ENCODE measurements at regions not wholly inside any gene's neighbourhood (a gene's known extent, or its start where the extent isn't known, plus 50 kb on each side); places are given as distances from the start of the nearest gene placed in this dataset.

GRCh38 chr13:99827011-99827772, 144.4 kb downstream of the ZIC5 start:
- Histone ChIP-seq H3K23ac (ENCODE audit: insufficient read length, low read depth, low read length) (no peak overlapping the region), H2BK12ac (ENCODE audit: insufficient read length, low read depth, low read length) (no peak overlapping the region), H3K56ac (ENCODE audit: insufficient read length, low read depth, low read length) (no peak overlapping the region), H2BK15ac (ENCODE audit: low read depth, low read length) (no peak overlapping the region), H4K20me1 (ENCODE audit: control insufficient read depth, insufficient read depth, insufficient read length) (no peaks in the 10 kb centered on the region), H3K18ac (ENCODE audit: insufficient read length, low read depth, low read length) (no peak overlapping the region), H2BK20ac (ENCODE audit: low read depth, low read length, poor library complexity, severe bottlenecking) (no peak overlapping the region), H3K79me1 (ENCODE audit: insufficient read depth, low read depth, low read length, poor library complexity, severe bottlenecking) (no peaks in the 10 kb centered on the region), H3K9ac (ENCODE audit: extremely low read depth, insufficient read length, low read length) (no peak overlapping the region), H2BK5ac (ENCODE audit: insufficient read length, low read length) (no peak overlapping the region), H3T11ph (ENCODE audit: low read length) (no peak overlapping the region), H3K79me2 (ENCODE audit: insufficient read depth, low read length) (no peaks in the 10 kb centered on the region), H2AK5ac (ENCODE audit: insufficient read length, low read length) (no peak overlapping the region), H3K4me1 (ENCODE audit: insufficient read depth, low read length) (no peaks in the 10 kb centered on the region), H3K27ac (ENCODE audit: insufficient read length, low read depth, low read length) (no peak overlapping the region), H4K5ac (ENCODE audit: insufficient read length, low read depth, low read length) (no peak overlapping the region), H3K4me2 (ENCODE audit: insufficient read depth, insufficient read length, low read length) (no peak overlapping the region), H3K9me3 (ENCODE audit: control insufficient read depth, low read depth, low read length) (no peaks in the 10 kb centered on the region), H3K27me3 (ENCODE audit: insufficient read depth, low read length) (no peaks in the 10 kb centered on the region), H2AFZ (ENCODE audit: low read length) (no peak overlapping the region), H3K23me2 (ENCODE audit: insufficient read length, low read depth, low read length, poor library complexity, severe bottlenecking) (no peaks in the 10 kb centered on the region), H2BK120ac (ENCODE audit: low read depth, low read length, poor library complexity, severe bottlenecking) (no peak overlapping the region), H4K91ac (ENCODE audit: insufficient read length, low read depth, low read length) (no peak overlapping the region), H4K8ac (replicated peaks; ENCODE audit: insufficient read length, low read depth, low read length) (no peak overlapping the region), H3K4ac (ENCODE audit: low read depth, low read length) (no peak overlapping the region), H3K14ac (ENCODE audit: insufficient read depth, low read length) (no peak overlapping the region)
- TF ChIP-seq CTCF (conservative IDR thresholded peaks at IDR 0.05), result no peak
- Mint-ChIP-seq H3K4me1 (peaks cover 9 to 14% of the 10 kb centered on the region in 2 experiments), H3K9me3 (no peaks in the 10 kb centered on the region), H3K27ac (no peak overlapping the region; a peak in 1 of 7 replicates), H3K4me3 (no peak overlapping the region), H3K36me3 (ENCODE audit: insufficient read depth in 1 of 3, low read depth in 3 of 3) (peaks cover 0 to 2% (median 0%) of the 10 kb centered on the region in 3 experiments; a peak in 1 of 7 replicates), H3K27me3 (ENCODE audit: low read depth) (no peaks in the 10 kb centered on the region)
- WGBS (ENCODE audit: extremely low coverage, insufficient read length, low lambda C conversion rate), result no CpG with 5 or more reads among the region's 12 CpGs
- DNase-seq, result no peak

Measured in H9 (cell line).